H9 (cell line): ENCODE measurements at regions not wholly inside any gene's neighbourhood (a gene's known extent, or its start where the extent isn't known, plus 50 kb on each side); places are given as distances from the start of the nearest gene placed in this dataset.

Experiments used
- DNase-seq: peaks from one replicate; pipeline ENCODE4 v3.0.0-alpha.2; 2017
- H2AFZ ChIP-seq: one replicate; pipeline ENCODE4 v1.6.1; 2013; ENCODE audit warnings: mild to moderate bottlenecking, low read length, control low read depth, moderate library complexity
- H2AK5ac ChIP-seq: 2 replicates; pipeline ENCODE4 v1.6.1; 2013; ENCODE audit warnings: low read length, control low read depth, mixed read lengths; ENCODE audit not compliant: insufficient read length
- H2BK120ac ChIP-seq: one replicate; pipeline ENCODE4 v1.6.1; 2013; ENCODE audit warnings: low read depth, mild to moderate bottlenecking, low read length, control low read depth, inconsistent platforms; ENCODE audit not compliant: poor library complexity, severe bottlenecking
- H2BK12ac ChIP-seq: 2 replicates; pipeline ENCODE4 v1.6.1; 2013; ENCODE audit warnings: low read length, control low read depth, mixed read lengths, low read depth; ENCODE audit not compliant: insufficient read length
- H2BK15ac ChIP-seq: 2 replicates; pipeline ENCODE4 v1.6.1; 2013; ENCODE audit warnings: low read depth, low read length, control low read depth
- H2BK20ac ChIP-seq: one replicate; pipeline ENCODE4 v1.6.1; 2013; ENCODE audit warnings: low read depth, mild to moderate bottlenecking, low read length, control low read depth, inconsistent platforms; ENCODE audit not compliant: poor library complexity, severe bottlenecking
- H2BK5ac ChIP-seq: 2 replicates; pipeline ENCODE4 v1.6.1; 2013; ENCODE audit warnings: low read length, control low read depth, mixed read lengths; ENCODE audit not compliant: insufficient read length
- H3K14ac ChIP-seq: 2 replicates; pipeline ENCODE4 v1.6.1; 2013; ENCODE audit warnings: low read length, control low read depth; ENCODE audit not compliant: insufficient read depth
- H3K18ac ChIP-seq: 2 replicates; pipeline ENCODE4 v1.6.1; 2013; ENCODE audit warnings: low read depth, mild to moderate bottlenecking, mixed read lengths, low read length, control low read depth; ENCODE audit not compliant: insufficient read length
- H3K23ac ChIP-seq: 2 replicates; pipeline ENCODE4 v1.6.1; 2013; ENCODE audit warnings: low read length, control low read depth, mixed read lengths, low read depth; ENCODE audit not compliant: insufficient read length
- H3K23me2 ChIP-seq: 2 replicates; pipeline ENCODE4 v1.6.1; 2013; ENCODE audit warnings: low read depth, mild to moderate bottlenecking, mixed read lengths, low read length, control low read depth; ENCODE audit not compliant: insufficient read length, poor library complexity, severe bottlenecking
- H3K27ac ChIP-seq: 2 replicates; pipeline ENCODE4 v1.5.1; 2013; ENCODE audit warnings: low read length, control low read depth, mixed read lengths, low read depth; ENCODE audit not compliant: insufficient read length
- H3K27me3 ChIP-seq: 2 replicates; pipeline ENCODE4 v1.6.1; 2013; ENCODE audit warnings: low read length, control low read depth, inconsistent platforms; ENCODE audit not compliant: insufficient read depth
- H3K4ac ChIP-seq: 2 replicates; pipeline ENCODE4 v1.6.1; 2013; ENCODE audit warnings: low read depth, mild to moderate bottlenecking, control low read depth, inconsistent platforms, low read length, moderate library complexity
- H3K4me1 ChIP-seq: 2 replicates; pipeline ENCODE4 v1.6.1; 2013; ENCODE audit warnings: low read length, control low read depth, inconsistent platforms; ENCODE audit not compliant: insufficient read depth
- H3K4me2 ChIP-seq: 2 replicates; pipeline ENCODE4 v1.6.1; 2013; ENCODE audit warnings: low read length, control low read depth, mixed read lengths; ENCODE audit not compliant: insufficient read length, insufficient read depth
- H3K56ac ChIP-seq: 2 replicates; pipeline ENCODE4 v1.6.1; 2013; ENCODE audit warnings: low read depth, mild to moderate bottlenecking, mixed read lengths, low read length, control low read depth; ENCODE audit not compliant: insufficient read length
- H3K79me1 ChIP-seq: 2 replicates; pipeline ENCODE4 v1.6.1; 2013; ENCODE audit warnings: low read depth, mild to moderate bottlenecking, moderate library complexity, low read length, control low read depth, inconsistent platforms; ENCODE audit not compliant: insufficient read depth, poor library complexity, severe bottlenecking
- H3K79me2 ChIP-seq: 2 replicates; pipeline ENCODE4 v1.6.1; 2013; ENCODE audit warnings: low read length, control low read depth, inconsistent platforms; ENCODE audit not compliant: insufficient read depth
- H3K9ac ChIP-seq: 2 replicates; pipeline ENCODE4 v1.6.1; 2013; ENCODE audit warnings: low read length, control low read depth, mixed read lengths; ENCODE audit not compliant: insufficient read length; ENCODE audit errors: extremely low read depth
- H3K9me3 ChIP-seq: one replicate; pipeline ENCODE4 v1.6.1; 2013; ENCODE audit warnings: low read depth, low read length, inconsistent platforms; ENCODE audit not compliant: control insufficient read depth
- H3T11ph ChIP-seq: one replicate; pipeline ENCODE4 v1.6.1; 2013; ENCODE audit warnings: mild to moderate bottlenecking, low read length, control low read depth, inconsistent platforms
- H4K20me1 ChIP-seq: one replicate; pipeline ENCODE4 v1.6.1; 2013; ENCODE audit not compliant: control insufficient read depth, insufficient read length, insufficient read depth
- H4K5ac ChIP-seq: 2 replicates; pipeline ENCODE4 v1.6.1; 2013; ENCODE audit warnings: low read depth, mild to moderate bottlenecking, mixed read lengths, low read length, control low read depth; ENCODE audit not compliant: insufficient read length
- H4K8ac ChIP-seq: replicated peaks from 2 replicates; pipeline ENCODE4 v1.6.1; 2013; ENCODE audit warnings: low read length, control low read depth, mixed read lengths, low read depth; ENCODE audit not compliant: insufficient read length
- H4K91ac ChIP-seq: 2 replicates; pipeline ENCODE4 v1.6.1; 2013; ENCODE audit warnings: low read depth, mild to moderate bottlenecking, moderate library complexity, mixed read lengths, low read length, control low read depth; ENCODE audit not compliant: insufficient read length
- H3K27ac Mint-ChIP-seq, 3 experiments: 2 replicates in 2 of 3; 3 replicates in 1 of 3; pipeline ENCODE4 v1.8.0; 2020 to 2021; ENCODE audit warnings: mixed read lengths in 3 of 3, mild to moderate bottlenecking in 1 of 3, moderate library complexity in 1 of 3
- H3K27me3 Mint-ChIP-seq: 2 replicates; pipeline ENCODE4 v1.8.0; 2021; ENCODE audit warnings: low read depth, mild to moderate bottlenecking, moderate library complexity, mixed read lengths
- H3K36me3 Mint-ChIP-seq, 3 experiments: 2 replicates in 2 of 3; 3 replicates in 1 of 3; pipeline ENCODE4 v1.8.0; 2020 to 2021; ENCODE audit warnings: low read depth in 3 of 3, mixed read lengths in 3 of 3; ENCODE audit not compliant: insufficient read depth in 1 of 3
- H3K4me1 Mint-ChIP-seq, 2 experiments: 2 replicates each; pipeline ENCODE4 v1.8.0; 2020; ENCODE audit warnings: mixed read lengths in 2 of 2
- H3K4me3 Mint-ChIP-seq, 2 experiments: 2 replicates in 1 of 2; 3 replicates in 1 of 2; pipeline ENCODE4 v1.8.0; 2020 to 2021; ENCODE audit warnings: mild to moderate bottlenecking in 2 of 2, mixed read lengths in 2 of 2, moderate library complexity in 1 of 2
- H3K9me3 Mint-ChIP-seq, 2 experiments: 2 replicates in 1 of 2; 3 replicates in 1 of 2; pipeline ENCODE4 v1.8.0; 2020; ENCODE audit warnings: mild to moderate bottlenecking in 2 of 2, mixed read lengths in 2 of 2, moderate library complexity in 1 of 2
- CTCF ChIP-seq: fragments of 200-600 bp; sonication (generic); conservative IDR thresholded peaks from 3 replicates; pipeline ENCODE4 v1.8.0; 2021; ENCODE audit warnings: antibody characterized with exemption, mild to moderate bottlenecking
- WGBS: extraction: QIAGEN DNeasy Blood & Tissue Kit; methylation state at CpG from one replicate; pipeline ENCODE4 v1.1.7; 2013; ENCODE audit warnings: missing lambda C conversion rate, low lambda C conversion rate, mixed read lengths; ENCODE audit not compliant: insufficient read length; ENCODE audit errors: extremely low coverage; 5-methylcytosine and 5-hydroxymethylcytosine counted together

GRCh38 chr4:138088449-138089208, 153.5 kb downstream of the SLC7A11 start:
- TF ChIP-seq CTCF: no peak
- no peak overlapping the region for H2BK120ac ChIP-seq
- H3K79me1 ChIP-seq: no peaks in the 10 kb centered on the region
- H3K9ac ChIP-seq: no peak overlapping the region
- no peak overlapping the region for H3K56ac ChIP-seq
- H4K5ac ChIP-seq: no peak overlapping the region
- H3K18ac ChIP-seq: no peak overlapping the region
- H3K23ac ChIP-seq: no peak overlapping the region
- H2BK12ac ChIP-seq: no peak overlapping the region
- H4K20me1 ChIP-seq: no peaks in the 10 kb centered on the region
- no peaks in the 10 kb centered on the region for H3K79me2 ChIP-seq
- H2AK5ac ChIP-seq: no peak overlapping the region
- Mint-ChIP-seq H3K4me3 (no peak overlapping the region), H3K4me1 (peaks cover 16 to 17% of the 10 kb centered on the region in 2 experiments), H3K9me3 (peaks cover 0 to 2% of the 10 kb centered on the region in 2 experiments; a peak in 2 of 5 replicates), H3K27ac (no peak overlapping the region), H3K27me3 (no peaks in the 10 kb centered on the region), H3K36me3 (no peaks in the 10 kb centered on the region)
- H4K8ac ChIP-seq: no peak overlapping the region
- no peak for DNase-seq
- H3K27ac ChIP-seq: no peak overlapping the region
- no peak overlapping the region for H2BK5ac ChIP-seq
- no peak overlapping the region for H3K4me2 ChIP-seq
- H3K4ac ChIP-seq: no peak overlapping the region
- no peak overlapping the region for H3T11ph ChIP-seq
- H3K4me1 ChIP-seq: no peaks in the 10 kb centered on the region
- no peak overlapping the region for H3K14ac ChIP-seq
- H2BK20ac ChIP-seq: no peak overlapping the region
- no peak overlapping the region for H2AFZ ChIP-seq
- H3K27me3 ChIP-seq: no peaks in the 10 kb centered on the region
- WGBS: no CpG with 5 or more reads among the region's 67 CpGs
- H4K91ac ChIP-seq: no peak overlapping the region
- no peak overlapping the region for H2BK15ac ChIP-seq
- no peaks in the 10 kb centered on the region for H3K9me3 ChIP-seq
- no peaks in the 10 kb centered on the region for H3K23me2 ChIP-seq
